Esophagus muscularis mucosa (tissue), 4 donors: ENCODE measurements at regions not wholly inside any gene's neighbourhood (a gene's known extent, or its start where the extent isn't known, plus 50 kb on each side); places are given as distances from the start of the nearest gene placed in this dataset.
"Not testable (repeated sequence)": the region's sequence is repeated elsewhere in the genome, so short reads cannot be mapped to it uniquely, and the experiment has no call there.

ENCODE experiments used
- DNase-seq: peaks from one replicate; pipeline ENCODE4 v3.0.0-alpha.2; 2017; ENCODE audit errors: extremely low spot score
- H3K27ac ChIP-seq, 4 donors: fragments of 200-600 bp; sonication (generic); replicated peaks in 1 of 4; 1 replicate in 3 of 4; 2 replicates in 1 of 4; pipeline ENCODE4 v1.5.1; 2016 to 2019; ENCODE audit warnings: mild to moderate bottlenecking in 1 of 4
- H3K27me3 ChIP-seq, 4 donors: fragments of 200-600 bp; sonication (generic); one replicate each; pipeline versions ENCODE4 v1.5.1 to v1.6.0; 2016 to 2019
- H3K36me3 ChIP-seq, 4 donors: fragments of 200-600 bp; sonication (generic); one replicate each; pipeline ENCODE4 v1.5.1; 2016 to 2019
- H3K4me1 ChIP-seq, 4 donors: fragments of 200-600 bp; sonication (generic); one replicate each; pipeline ENCODE4 v1.5.1; 2016 to 2019
- H3K4me3 ChIP-seq, 4 donors: fragments of 200-600 bp; sonication (generic); 1 replicate in 2 of 4; 2 replicates in 2 of 4; pipeline ENCODE4 v1.5.1; 2016 to 2019; ENCODE audit warnings: mild to moderate bottlenecking in 4 of 4, moderate library complexity in 1 of 4
- H3K9me3 ChIP-seq, 4 donors: fragments of 200-600 bp; sonication (generic); 1 replicate in 3 of 4; 2 replicates in 1 of 4; pipeline ENCODE4 v1.5.1; 2016 to 2019
- EP300 ChIP-seq: sonication (generic); formaldehyde crosslinking; IDR thresholded peaks from one replicate; pipeline ENCODE4 v1.6.1; 2017; ENCODE audit warnings: antibody characterized with exemption
- POLR2A ChIP-seq: fragments of 450-650 bp; IDR thresholded peaks from one replicate; pipeline ENCODE4 v1.6.1; 2017; ENCODE audit warnings: antibody characterized with exemption, moderate library complexity, mild to moderate bottlenecking, low read depth
- POLR2AphosphoS5 ChIP-seq, 2 donors: sonication (generic); formaldehyde crosslinking; IDR thresholded peaks; one replicate each; pipeline ENCODE4 v1.6.1; 2017; ENCODE audit warnings: antibody characterized with exemption in 2 of 2
- WGBS: methylation state at CpG from one replicate; pipeline ENCODE4 v1.1.5; 2018; 5-methylcytosine and 5-hydroxymethylcytosine counted together
- intact Hi-C: fragments of 100-400 bp; cut with DNase I; formaldehyde crosslinking; loops from one replicate; pipeline ENCODE4 v1.15.1; 2023
- TF ChIP-seq, protein P1 (sequence below), 3 experiments: fragments of 200-600 bp in 2 of 3; fragments of 450-650 bp in 1 of 3; sonication (generic) in 2 of 3; IDR thresholded peaks; one replicate each; pipeline ENCODE4 v1.5.1; 2017 to 2019; ENCODE audit warnings: antibody characterized with exemption in 3 of 3, mild to moderate bottlenecking in 2 of 3, moderate library complexity in 1 of 3

DNA sequence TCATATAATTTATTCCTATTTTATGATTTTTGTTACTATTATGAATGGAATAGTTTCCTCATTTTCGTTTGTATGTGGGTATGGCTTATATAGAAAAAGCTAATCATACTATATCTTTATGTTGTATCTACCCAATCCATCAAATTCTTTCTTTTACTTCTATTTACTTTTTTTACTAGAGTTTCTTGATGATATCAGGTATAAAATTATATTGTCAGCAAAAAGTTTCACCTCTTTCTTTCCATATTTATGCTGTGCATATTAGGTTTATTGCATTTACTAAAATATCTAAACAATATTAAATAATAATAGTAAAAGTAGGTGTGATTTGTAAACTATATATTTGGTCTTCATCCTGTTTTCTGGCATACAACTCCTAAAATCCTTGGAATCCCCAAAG is 146.7 kb upstream of the PLXNC1 start:
- DNase-seq, result no peak
- WGBS, result 73% methylated on average over 1 of the region's 1 CpG
- Histone ChIP-seq H3K36me3 (no peaks in the 10 kb centered on the region), H3K9me3 (peaks cover 0 to 3% (median 0%) of the 10 kb centered on the region in 4 donors), H3K4me1 (no peaks in the 10 kb centered on the region), H3K27ac (no peak overlapping the region), H3K27me3 (no peaks in the 10 kb centered on the region), H3K4me3 (no peak overlapping the region)
- intact Hi-C loops, result no loop called here
- TF ChIP-seq EP300 (no peak), POLR2A (no peak), POLR2AphosphoS5 (IDR thresholded peaks at IDR 0.05) (no peak)
- TF ChIP-seq, protein P1, sequence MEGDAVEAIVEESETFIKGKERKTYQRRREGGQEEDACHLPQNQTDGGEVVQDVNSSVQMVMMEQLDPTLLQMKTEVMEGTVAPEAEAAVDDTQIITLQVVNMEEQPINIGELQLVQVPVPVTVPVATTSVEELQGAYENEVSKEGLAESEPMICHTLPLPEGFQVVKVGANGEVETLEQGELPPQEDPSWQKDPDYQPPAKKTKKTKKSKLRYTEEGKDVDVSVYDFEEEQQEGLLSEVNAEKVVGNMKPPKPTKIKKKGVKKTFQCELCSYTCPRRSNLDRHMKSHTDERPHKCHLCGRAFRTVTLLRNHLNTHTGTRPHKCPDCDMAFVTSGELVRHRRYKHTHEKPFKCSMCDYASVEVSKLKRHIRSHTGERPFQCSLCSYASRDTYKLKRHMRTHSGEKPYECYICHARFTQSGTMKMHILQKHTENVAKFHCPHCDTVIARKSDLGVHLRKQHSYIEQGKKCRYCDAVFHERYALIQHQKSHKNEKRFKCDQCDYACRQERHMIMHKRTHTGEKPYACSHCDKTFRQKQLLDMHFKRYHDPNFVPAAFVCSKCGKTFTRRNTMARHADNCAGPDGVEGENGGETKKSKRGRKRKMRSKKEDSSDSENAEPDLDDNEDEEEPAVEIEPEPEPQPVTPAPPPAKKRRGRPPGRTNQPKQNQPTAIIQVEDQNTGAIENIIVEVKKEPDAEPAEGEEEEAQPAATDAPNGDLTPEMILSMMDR (IDR thresholded peaks at IDR 0.05), result no peak

DNA sequence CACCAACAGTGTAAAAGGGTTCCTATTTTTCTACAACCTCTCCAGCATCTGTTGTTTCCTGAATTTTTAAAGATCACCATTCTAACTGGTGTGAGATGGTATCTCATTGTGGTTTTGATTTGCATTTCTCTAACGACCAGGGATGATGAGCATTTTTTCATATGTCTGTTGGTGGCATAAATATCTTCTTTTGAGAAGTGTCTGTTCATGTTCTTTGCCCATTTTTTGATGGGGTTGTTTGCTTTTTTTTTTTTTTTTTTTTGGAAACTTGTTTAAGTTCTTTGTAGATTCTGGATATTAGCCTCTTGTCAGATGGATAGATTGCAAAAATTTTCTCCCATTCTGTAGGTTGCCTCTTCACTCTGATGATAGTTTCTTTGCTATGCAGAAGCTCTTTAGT is 145.5 kb upstream of the PLXNC1 start:
- H3K4me1 ChIP-seq, H3K36me3 ChIP-seq, H3K27me3 ChIP-seq, intact Hi-C loops, DNase-seq, H3K27ac ChIP-seq, H3K4me3 ChIP-seq, H3K9me3 ChIP-seq: not testable (repeated sequence)
- WGBS, result 80% methylated on average over 1 of the region's 1 CpG

DNA sequence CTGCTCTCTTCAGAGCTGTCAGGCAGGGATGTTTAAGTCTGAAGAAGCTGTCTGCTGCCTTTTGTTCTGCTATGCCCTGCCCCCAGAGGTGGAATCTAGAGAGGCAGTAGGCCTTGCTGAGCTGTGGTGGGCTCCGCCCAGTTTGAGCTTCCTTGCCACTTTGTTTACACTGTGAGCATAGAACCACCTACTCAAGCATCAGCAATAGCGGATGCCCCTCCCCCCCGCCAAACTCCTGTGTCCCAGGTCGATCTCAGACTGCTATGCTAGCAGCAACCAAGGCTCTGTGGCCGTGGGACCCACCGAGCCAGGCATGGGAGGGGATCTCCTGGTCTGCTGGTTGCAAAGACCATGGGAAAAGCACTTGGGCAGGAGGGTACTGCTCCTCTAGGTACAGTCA is 140.5 kb upstream of the PLXNC1 start:
- H3K4me1 ChIP-seq, DNase-seq, H3K4me3 ChIP-seq, H3K36me3 ChIP-seq, H3K9me3 ChIP-seq, H3K27ac ChIP-seq, intact Hi-C loops, H3K27me3 ChIP-seq: not testable (repeated sequence)
- WGBS, result 93% methylated on average over 5 of the region's 6 CpGs

DNA sequence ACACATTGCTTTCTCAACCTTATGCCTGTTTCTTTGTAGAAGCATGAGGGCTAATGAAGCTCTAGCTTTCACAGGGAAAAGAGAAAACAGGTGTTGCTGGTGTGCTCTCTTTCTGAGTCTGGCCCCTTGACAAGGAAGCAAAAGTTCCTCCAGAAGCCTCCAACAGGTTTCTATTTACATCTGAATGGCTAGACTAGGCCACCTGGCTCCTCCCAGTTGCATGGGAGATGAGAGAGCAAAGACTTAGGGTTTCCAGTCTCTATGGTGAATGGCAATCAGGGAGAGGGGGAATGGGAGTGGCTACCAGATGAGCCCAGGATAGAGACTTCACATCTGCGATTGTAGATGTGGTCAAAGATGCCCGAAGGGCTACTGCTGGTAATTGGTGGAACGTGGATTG is 138.1 kb upstream of the PLXNC1 start:
- Histone ChIP-seq H3K4me3 (no peak overlapping the region), H3K27me3 (no peaks in the 10 kb centered on the region), H3K4me1 (peaks cover 0 to 4% (median 0%) of the 10 kb centered on the region in 4 donors), H3K36me3 (no peaks in the 10 kb centered on the region), H3K27ac (no peak overlapping the region), H3K9me3 (no peaks in the 10 kb centered on the region)
- intact Hi-C loops, result no loop called here
- TF ChIP-seq POLR2AphosphoS5 (IDR thresholded peaks at IDR 0.05) (no peak), EP300 (no peak), POLR2A (no peak)
- TF ChIP-seq, protein P1 (IDR thresholded peaks at IDR 0.05), result no peak
- DNase-seq, result no peak
- 91% methylated on average over 3 of the region's 3 CpGs for WGBS

DNA sequence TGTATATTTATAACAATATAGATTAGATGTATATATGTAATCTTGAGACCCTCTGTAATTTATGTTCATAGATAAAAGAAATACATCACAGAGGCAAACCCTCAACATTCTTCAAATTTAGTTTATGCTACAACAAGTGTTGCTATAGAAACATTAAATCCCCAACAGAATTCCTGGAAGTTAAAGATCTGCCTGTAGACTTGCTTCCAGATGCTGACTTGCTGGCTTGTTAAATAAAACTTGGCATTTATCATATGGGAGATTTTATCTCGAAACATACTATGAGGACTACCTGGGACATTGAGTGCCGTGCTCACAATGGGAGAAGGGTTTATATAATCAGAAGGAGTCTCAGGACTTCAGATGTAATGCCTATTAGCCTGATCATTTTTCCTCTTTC is 136.3 kb upstream of the PLXNC1 start:
- no peak for DNase-seq
- Histone ChIP-seq H3K27me3 (no peaks in the 10 kb centered on the region), H3K36me3 (no peaks in the 10 kb centered on the region), H3K9me3 (peaks cover 0 to 16% (median 5%) of the 10 kb centered on the region in 4 donors), H3K4me1 (peaks cover 0 to 4% (median 0%) of the 10 kb centered on the region in 4 donors), H3K27ac (no peak overlapping the region), H3K4me3 (no peak overlapping the region)
- intact Hi-C loops, result no loop called here
- TF ChIP-seq, protein P1 (IDR thresholded peaks at IDR 0.05), result no peak
- TF ChIP-seq POLR2A, result no peak
- no peak for TF ChIP-seq POLR2AphosphoS5 (IDR thresholded peaks at IDR 0.05)
- TF ChIP-seq EP300, result no peak
- WGBS, result 28% methylated on average over 2 of the region's 2 CpGs

DNA sequence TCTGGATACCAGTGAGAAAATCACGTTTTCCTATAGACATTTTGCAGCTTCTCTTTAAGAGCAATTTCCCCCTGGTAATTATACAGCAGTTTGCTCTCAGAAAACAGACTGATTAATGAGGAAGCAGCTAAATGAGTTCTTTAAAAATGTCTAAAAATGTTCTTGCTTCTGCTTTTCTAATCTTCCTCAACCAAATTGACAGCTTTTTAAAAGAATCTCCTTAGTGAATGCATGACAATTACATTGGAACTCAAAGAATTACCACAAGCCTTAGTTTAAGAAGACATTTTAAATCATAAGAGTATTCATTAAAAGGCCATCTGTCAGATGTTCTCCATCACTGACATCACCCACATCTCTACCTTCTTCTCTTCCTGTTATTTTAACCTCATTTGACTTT is 135.8 kb upstream of the PLXNC1 start:
- 32% methylated on average over 1 of the region's 1 CpG for WGBS
- no peak for DNase-seq
- H3K27me3 ChIP-seq, result no peaks in the 10 kb centered on the region
- H3K4me1 ChIP-seq, result peaks cover 0 to 4% (median 0%) of the 10 kb centered on the region in 4 donors
- H3K9me3 ChIP-seq, result peaks cover 0 to 21% (median 9%) of the 10 kb centered on the region in 4 donors
- TF ChIP-seq, protein P1 (IDR thresholded peaks at IDR 0.05), result no peak
- TF ChIP-seq POLR2AphosphoS5 (IDR thresholded peaks at IDR 0.05) (no peak), POLR2A (no peak)
- H3K27ac ChIP-seq, result no peak overlapping the region
- no peaks in the 10 kb centered on the region for H3K36me3 ChIP-seq
- intact Hi-C loops, result no loop called here
- H3K4me3 ChIP-seq, result no peak overlapping the region

DNA sequence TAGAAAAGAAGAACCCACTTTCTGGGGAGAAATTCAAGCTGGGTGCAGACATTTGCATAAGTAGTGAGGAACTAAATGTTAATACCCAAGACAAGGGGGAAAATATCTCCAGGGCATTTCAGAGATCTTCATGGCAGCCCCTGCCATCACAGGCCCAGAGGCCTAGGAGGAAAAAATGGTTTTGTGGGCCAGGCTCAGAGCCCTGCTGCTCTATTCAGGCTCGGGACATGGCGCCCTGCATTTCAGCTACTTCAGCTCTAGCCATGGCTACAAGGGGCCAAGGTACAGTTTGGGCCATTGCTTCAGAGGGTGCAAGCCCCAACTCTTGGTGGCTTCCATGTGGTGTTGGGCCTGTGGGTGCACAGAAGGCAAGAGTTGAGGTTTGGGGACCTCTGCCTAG is 131.1 kb upstream of the PLXNC1 start:
- 100% methylated on average over 2 of the region's 2 CpGs for WGBS
- DNase-seq, intact Hi-C loops: not testable (repeated sequence)

More for the DNA sequence above, 131.1 kb upstream of the PLXNC1 start:
- peaks cover 0 to 25% (median 13%) of the 10 kb centered on the region in 4 donors for H3K9me3 ChIP-seq
- H3K4me1 ChIP-seq, H3K36me3 ChIP-seq, H3K27me3 ChIP-seq, H3K4me3 ChIP-seq, H3K27ac ChIP-seq: not testable (repeated sequence)
